Uterus (tissue), 3 donors: ENCODE measurements at regions not wholly inside any gene's neighbourhood (a gene's known extent, or its start where the extent isn't known, plus 50 kb on each side); places are given as distances from the start of the nearest gene placed in this dataset.

ENCODE experiments used
- DNase-seq, 2 donors: peaks; one replicate each; pipeline ENCODE4 v3.0.0-alpha.2; 2019 to 2020
- H3K27ac ChIP-seq, 2 donors: fragments of 200-600 bp; sonication (generic); 1 replicate in 1 of 2; 2 replicates in 1 of 2; pipeline ENCODE4 v1.5.1; 2016 to 2018
- H3K27me3 ChIP-seq, 2 donors: fragments of 200-600 bp; sonication (generic); one replicate each; pipeline ENCODE4 v1.5.1; 2018 to 2019; ENCODE audit warnings: control low read depth in 1 of 2
- H3K36me3 ChIP-seq, 2 donors: fragments of 200-600 bp; sonication (generic); one replicate each; pipeline ENCODE4 v1.5.1; 2019; ENCODE audit warnings: control low read depth in 1 of 2
- H3K4me1 ChIP-seq, 2 donors: fragments of 200-600 bp; sonication (generic); one replicate each; pipeline ENCODE4 v1.5.1; 2018 to 2019; ENCODE audit warnings: control low read depth in 1 of 2
- H3K4me3 ChIP-seq, 2 donors: fragments of 200-600 bp; sonication (generic); 1 replicate in 1 of 2; 2 replicates in 1 of 2; pipeline ENCODE4 v1.5.1; 2018 to 2019; ENCODE audit warnings: mild to moderate bottlenecking in 1 of 2
- H3K9me3 ChIP-seq, 2 donors: fragments of 200-600 bp; sonication (generic); one replicate each; pipeline ENCODE4 v1.5.1; 2019; ENCODE audit warnings: control low read depth in 1 of 2
- POLR2A ChIP-seq, 2 donors: fragments of 450-650 bp; IDR thresholded peaks; one replicate each; pipeline ENCODE4 v1.6.1; 2016; ENCODE audit warnings: antibody characterized with exemption in 2 of 2, mild to moderate bottlenecking in 1 of 2, moderate library complexity in 1 of 2
- intact Hi-C: fragments of 100-400 bp; cut with DNase I; formaldehyde crosslinking; loops from one replicate; pipeline ENCODE4 v1.15.1; 2023; ENCODE audit warnings: low total_unique reads
- TF ChIP-seq, protein P1 (sequence below), 4 experiments: fragments of 200-600 bp in 2 of 4; fragments of 450-650 bp in 2 of 4; sonication (generic) in 2 of 4; IDR thresholded peaks; one replicate each; pipeline ENCODE4 v1.5.1; 2016 to 2019; ENCODE audit warnings: antibody characterized with exemption in 4 of 4, mild to moderate bottlenecking in 2 of 4, moderate library complexity in 1 of 4
- donor health status: DM: yes; HTN: yes; CAD: no.

DNA sequence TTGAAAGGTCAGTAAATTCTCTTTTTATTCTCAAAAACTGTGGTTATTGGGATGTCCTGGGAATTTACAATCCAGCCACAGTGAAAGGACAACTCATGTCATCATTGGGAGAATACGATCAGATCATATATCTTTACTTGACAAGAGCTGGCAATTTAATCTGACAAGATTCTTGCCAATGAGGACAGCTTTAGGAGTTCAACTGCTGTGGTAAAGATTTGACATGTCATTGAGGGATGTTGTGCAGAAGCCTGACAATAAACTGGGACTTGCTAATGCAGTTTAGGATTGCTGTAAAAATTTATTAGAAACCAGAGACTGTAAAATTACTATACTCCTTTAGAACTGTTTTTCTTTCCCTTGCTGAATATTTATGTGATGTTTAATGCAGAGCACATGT is 1131.0 kb downstream of the MAT2B start:
- no peak for TF ChIP-seq POLR2A (IDR thresholded peaks at IDR 0.05)
- TF ChIP-seq, protein P1, sequence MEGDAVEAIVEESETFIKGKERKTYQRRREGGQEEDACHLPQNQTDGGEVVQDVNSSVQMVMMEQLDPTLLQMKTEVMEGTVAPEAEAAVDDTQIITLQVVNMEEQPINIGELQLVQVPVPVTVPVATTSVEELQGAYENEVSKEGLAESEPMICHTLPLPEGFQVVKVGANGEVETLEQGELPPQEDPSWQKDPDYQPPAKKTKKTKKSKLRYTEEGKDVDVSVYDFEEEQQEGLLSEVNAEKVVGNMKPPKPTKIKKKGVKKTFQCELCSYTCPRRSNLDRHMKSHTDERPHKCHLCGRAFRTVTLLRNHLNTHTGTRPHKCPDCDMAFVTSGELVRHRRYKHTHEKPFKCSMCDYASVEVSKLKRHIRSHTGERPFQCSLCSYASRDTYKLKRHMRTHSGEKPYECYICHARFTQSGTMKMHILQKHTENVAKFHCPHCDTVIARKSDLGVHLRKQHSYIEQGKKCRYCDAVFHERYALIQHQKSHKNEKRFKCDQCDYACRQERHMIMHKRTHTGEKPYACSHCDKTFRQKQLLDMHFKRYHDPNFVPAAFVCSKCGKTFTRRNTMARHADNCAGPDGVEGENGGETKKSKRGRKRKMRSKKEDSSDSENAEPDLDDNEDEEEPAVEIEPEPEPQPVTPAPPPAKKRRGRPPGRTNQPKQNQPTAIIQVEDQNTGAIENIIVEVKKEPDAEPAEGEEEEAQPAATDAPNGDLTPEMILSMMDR (IDR thresholded peaks at IDR 0.05) = no peak
- H3K9me3 ChIP-seq = no peaks in the 10 kb centered on the region
- H3K36me3 ChIP-seq = no peaks in the 10 kb centered on the region
- intact Hi-C loops = no loop called here
- no peak overlapping the region for H3K4me3 ChIP-seq
- no peak for DNase-seq
- H3K27ac ChIP-seq = no peak overlapping the region
- H3K27me3 ChIP-seq = no peaks in the 10 kb centered on the region
- H3K4me1 ChIP-seq = no peaks in the 10 kb centered on the region

DNA sequence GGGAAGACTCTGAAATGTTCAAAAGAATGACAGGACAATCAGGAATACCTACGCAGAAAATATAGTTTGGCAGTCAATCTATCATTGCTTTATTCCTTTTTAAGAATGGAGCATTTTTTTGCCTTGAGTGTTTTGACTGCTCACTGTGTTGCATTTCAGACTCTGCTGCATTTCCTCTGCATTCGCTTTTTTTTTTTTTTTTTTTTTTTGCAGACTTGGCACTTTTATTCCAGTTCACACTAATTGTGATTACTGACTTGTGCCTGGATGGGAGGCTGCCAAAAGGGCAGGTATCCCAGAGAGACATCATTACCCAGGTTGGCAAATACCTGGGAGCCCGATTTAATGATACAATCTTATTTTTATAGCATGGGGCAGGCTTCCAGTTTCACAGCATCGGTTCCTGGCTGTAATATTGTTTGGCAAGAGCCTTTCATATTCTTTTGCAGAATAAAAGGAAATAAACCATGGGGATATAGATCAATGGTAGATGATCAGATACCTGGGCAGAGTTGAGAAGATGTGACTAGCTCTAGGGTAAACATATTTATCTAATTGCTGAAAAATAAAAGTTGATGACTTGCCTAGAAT is 1132.6 kb downstream of the MAT2B start:
- no peaks in the 10 kb centered on the region for H3K36me3 ChIP-seq
- H3K4me1 ChIP-seq = no peaks in the 10 kb centered on the region
- TF ChIP-seq, protein P1 (IDR thresholded peaks at IDR 0.05) = no peak
- TF ChIP-seq POLR2A (IDR thresholded peaks at IDR 0.05) = no peak
- intact Hi-C loops = no loop called here
- no peaks in the 10 kb centered on the region for H3K27me3 ChIP-seq
- H3K4me3 ChIP-seq = no peak overlapping the region
- no peaks in the 10 kb centered on the region for H3K9me3 ChIP-seq
- no peak overlapping the region for H3K27ac ChIP-seq
- no peak for DNase-seq

DNA sequence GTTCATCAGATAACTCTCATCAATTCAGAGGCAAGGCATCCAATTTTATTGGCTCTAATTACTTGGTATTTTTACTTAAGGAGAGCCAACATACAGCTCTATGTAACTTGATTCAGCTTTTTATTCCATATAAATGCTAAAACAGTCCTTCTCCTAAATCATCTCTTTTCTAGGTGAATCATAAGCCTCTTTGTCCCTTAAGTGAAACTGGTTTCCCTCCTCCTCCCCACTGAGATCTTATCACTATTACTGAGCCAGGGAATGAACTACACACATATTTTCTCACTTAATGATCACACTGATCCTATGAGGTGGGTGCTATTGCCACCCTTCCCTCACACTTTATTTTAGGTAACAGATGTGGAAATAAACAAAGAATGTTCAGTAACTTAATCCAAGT is 1143.8 kb downstream of the MAT2B start:
- no peak for TF ChIP-seq POLR2A (IDR thresholded peaks at IDR 0.05)
- TF ChIP-seq, protein P1 (IDR thresholded peaks at IDR 0.05) = no peak
- no peak for DNase-seq
- no peaks in the 10 kb centered on the region for H3K4me1 ChIP-seq
- H3K9me3 ChIP-seq = no peaks in the 10 kb centered on the region
- H3K27ac ChIP-seq = no peak overlapping the region
- intact Hi-C loops = no loop called here
- H3K36me3 ChIP-seq = no peaks in the 10 kb centered on the region
- H3K4me3 ChIP-seq = no peak overlapping the region
- H3K27me3 ChIP-seq = no peaks in the 10 kb centered on the region

DNA sequence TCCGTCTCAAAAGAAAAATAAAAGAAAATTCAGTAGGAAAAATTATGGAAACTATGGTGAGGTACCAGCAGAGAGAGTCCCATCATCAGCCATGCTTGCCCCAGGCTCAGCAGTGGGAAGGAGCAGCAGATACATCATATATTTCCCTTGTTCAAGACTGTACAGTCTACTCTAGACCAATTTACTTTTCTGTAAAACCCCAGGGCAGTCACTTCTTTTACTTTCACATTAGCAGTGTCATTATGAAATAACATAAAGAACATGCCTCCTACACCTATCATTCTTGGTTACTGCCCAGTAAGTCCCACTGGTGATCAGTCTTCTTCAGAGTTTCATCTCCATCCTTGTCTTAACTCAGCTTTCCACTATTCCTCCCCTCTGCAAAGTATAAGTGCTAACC is 1145.0 kb downstream of the MAT2B start:
- no peaks in the 10 kb centered on the region for H3K9me3 ChIP-seq
- TF ChIP-seq, protein P1 (IDR thresholded peaks at IDR 0.05) = no peak
- no peak for TF ChIP-seq POLR2A (IDR thresholded peaks at IDR 0.05)
- H3K27ac ChIP-seq = no peak overlapping the region
- H3K4me3 ChIP-seq = no peak overlapping the region
- intact Hi-C loops = no loop called here
- H3K36me3 ChIP-seq = no peaks in the 10 kb centered on the region
- DNase-seq = no peak
- H3K4me1 ChIP-seq = no peaks in the 10 kb centered on the region
- no peaks in the 10 kb centered on the region for H3K27me3 ChIP-seq

DNA sequence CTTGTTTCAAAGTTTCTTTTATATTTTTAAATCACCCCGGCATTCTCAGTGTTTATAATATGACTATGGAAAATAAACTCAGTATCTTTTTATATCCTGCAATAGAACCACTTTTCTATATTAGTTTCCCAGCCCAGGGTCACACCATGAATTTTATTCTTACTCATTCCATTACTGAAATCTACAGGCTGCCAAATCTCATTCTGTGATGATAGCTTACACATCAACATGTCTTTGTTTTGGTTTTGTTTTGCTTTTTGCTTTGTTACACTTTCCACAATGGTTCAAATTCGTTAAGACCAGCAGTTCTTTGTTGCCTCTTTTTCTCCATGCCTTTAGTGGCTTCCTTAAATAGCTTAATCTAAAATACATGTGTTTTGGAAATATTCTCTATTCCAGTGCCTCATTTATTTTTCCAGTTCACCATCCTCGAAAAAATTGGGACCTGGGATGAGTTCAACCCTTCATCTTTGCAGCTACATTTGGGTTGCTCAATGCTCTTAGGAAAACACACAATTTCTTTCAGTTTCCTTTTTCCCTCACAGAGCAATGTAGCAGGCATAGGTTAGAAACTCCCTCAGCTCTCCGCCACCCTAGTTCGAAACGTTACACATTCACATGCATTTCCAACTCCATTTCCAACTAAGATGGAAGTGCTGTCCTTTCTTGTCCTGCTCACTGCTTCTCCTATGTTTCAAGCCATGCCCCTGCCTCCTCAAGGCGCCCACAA is 1146.3 kb downstream of the MAT2B start:
- TF ChIP-seq POLR2A (IDR thresholded peaks at IDR 0.05) = no peak
- TF ChIP-seq, protein P1 (IDR thresholded peaks at IDR 0.05) = no peak

More for the DNA sequence above, 1146.3 kb downstream of the MAT2B start:
- no peak overlapping the region for H3K27ac ChIP-seq
- intact Hi-C loops = no loop called here
- no peaks in the 10 kb centered on the region for H3K36me3 ChIP-seq
- no peak overlapping the region for H3K4me3 ChIP-seq
- DNase-seq = no peak
- H3K9me3 ChIP-seq = no peaks in the 10 kb centered on the region
- H3K4me1 ChIP-seq = no peaks in the 10 kb centered on the region
- H3K27me3 ChIP-seq = no peaks in the 10 kb centered on the region
